ENCODE measurements at regions not wholly inside any gene's neighbourhood (a gene's known extent, or its start where the extent isn't known, plus 50 kb on each side); places are given as distances from the start of the nearest gene placed in this dataset.

GRCh38 chr15:95932676-95933075 lies 397.8 kb upstream of the NR2F2 start:
- no peak overlapping the region for H3K23ac ChIP-seq (ENCODE audit: insufficient read length)
- H4K20me1 ChIP-seq (replicated peaks in 1 of 2; ENCODE audit: control insufficient read depth in 1 of 2, insufficient read depth in 2 of 2, low read length in 2 of 2): no peaks in the 10 kb centered on the region
- H3K9me3 ChIP-seq (ENCODE audit: insufficient read depth in 2 of 2, low read depth in 1 of 2, low read length in 1 of 2): no peaks in the 10 kb centered on the region
- H3K79me1 ChIP-seq (ENCODE audit: low read depth, low read length): no peaks in the 10 kb centered on the region
- no peak overlapping the region for H3K14ac ChIP-seq (ENCODE audit: insufficient read length)
- DNase-seq (ENCODE audit: low read depth in 1 of 2, low spot score in 2 of 2) (no peak), FAIRE-seq (no peak)
- whole genome bisulfite sequencing, 2 experiments (ENCODE audit: extremely low coverage in 1 of 2, insufficient coverage in 1 of 2, insufficient read length in 1 of 2, insufficient replicate concordance in 2 of 2, low coverage in 1 of 2, low lambda C conversion rate in 2 of 2, missing lambda C conversion rate in 1 of 2): 95% methylated on average over 4 of the region's 4 CpGs; no CpG with 5 or more reads in 1 of the 2 experiments
- ChIA-PET POLR2A (ENCODE audit: partially characterized antibody) (no interaction called here), CTCF (ENCODE audit: partially characterized antibody) (no interaction called here)
- no peak overlapping the region for H2AFZ ChIP-seq (ENCODE audit: low read length)
- H2AK5ac ChIP-seq (ENCODE audit: low read depth, low read length): no peak overlapping the region
- H2BK5ac ChIP-seq (ENCODE audit: low read depth, low read length): no peak overlapping the region
- H3K18ac ChIP-seq (ENCODE audit: extremely low read depth, low read length): no peak overlapping the region
- no peak overlapping the region for H3K27ac ChIP-seq (ENCODE audit: low read depth, low read length)
- H3K4me1 ChIP-seq (replicated peaks in 1 of 4; ENCODE audit: control insufficient read depth in 3 of 4, insufficient read depth in 4 of 4, low read length in 3 of 4): no peaks in the 10 kb centered on the region
- H2BK12ac ChIP-seq (ENCODE audit: low read depth, low read length): no peak overlapping the region
- H3K23me2 ChIP-seq (ENCODE audit: low read depth, low read length): no peaks in the 10 kb centered on the region
- no peak for TF ChIP-seq JUN (IDR thresholded peaks at IDR 0.05; ENCODE audit: low read depth, low read length)
- no peak for TF ChIP-seq CTBP2 (IDR thresholded peaks at IDR 0.05; ENCODE audit: borderline replicate concordance, insufficient read depth, insufficient read length, low read length)
- TF ChIP-seq NRF1 (IDR thresholded peaks at IDR 0.05; ENCODE audit: low read depth, low read length): no peak
- TF ChIP-seq KDM5A (IDR thresholded peaks at IDR 0.05; ENCODE audit: low read length): no peak
- TF ChIP-seq POLR2A (IDR thresholded peaks at IDR 0.05; ENCODE audit: control extremely low read depth in 1 of 2, low read depth in 2 of 2, low read length in 2 of 2): no peak
- no peak overlapping the region for H2BK20ac ChIP-seq (ENCODE audit: low read length)
- no peak overlapping the region for H4K8ac ChIP-seq (ENCODE audit: extremely low read depth, insufficient read depth, low read length)
- H3K27me3 ChIP-seq (replicated peaks in 1 of 4; ENCODE audit: control insufficient read depth in 3 of 4, extremely low read depth in 1 of 4, insufficient read depth in 3 of 4, low read length in 3 of 4): no peaks in the 10 kb centered on the region
- H3K79me2 ChIP-seq (ENCODE audit: control insufficient read depth in 1 of 2, insufficient read depth in 2 of 2, low read length in 2 of 2): no peaks in the 10 kb centered on the region
- H3K4ac ChIP-seq (replicated peaks; ENCODE audit: insufficient read length, low read depth, low read length): no peak overlapping the region
- H4K5ac ChIP-seq (ENCODE audit: insufficient read length, low read depth, low read length): no peak overlapping the region
- H3K4me2 ChIP-seq (ENCODE audit: insufficient read depth in 1 of 2, low read depth in 2 of 2, low read length in 2 of 2): no peak overlapping the region
- no peaks in the 10 kb centered on the region for H3K36me3 ChIP-seq (ENCODE audit: control insufficient read depth in 2 of 4, insufficient read depth in 4 of 4, low read length in 3 of 4)
- H2BK15ac ChIP-seq (ENCODE audit: low read length): no peak overlapping the region
- no peak overlapping the region for H3K4me3 ChIP-seq (ENCODE audit: extremely low read depth in 1 of 4, insufficient read depth in 2 of 4, low read depth in 3 of 4, low read length in 4 of 4)
- no peak overlapping the region for H3K56ac ChIP-seq (replicated peaks; ENCODE audit: insufficient read length, low read depth, low read length)
- no peak overlapping the region for H3K9ac ChIP-seq (replicated peaks in 1 of 4; ENCODE audit: extremely low read depth in 1 of 4, low read depth in 3 of 4, low read length in 3 of 4)
- no peak overlapping the region for H4K91ac ChIP-seq (replicated peaks; ENCODE audit: insufficient read length, low read length)
- no peak overlapping the region for H2BK120ac ChIP-seq (replicated peaks; ENCODE audit: low read depth, low read length)

Measured in H1 (cell line).